ENCODE measurements at regions not wholly inside any gene's neighbourhood (a gene's known extent, or its start where the extent isn't known, plus 50 kb on each side); places are given as distances from the start of the nearest gene placed in this dataset.

GRCh38 chr13:68628994-68629393 is 1398.9 kb upstream of the PCDH9 start:
- no peaks in the 10 kb centered on the region for H3K36me3 ChIP-seq
- no peaks in the 10 kb centered on the region for H3K27me3 ChIP-seq (ENCODE audit: low read depth)
- DNase-seq (no peak), ATAC-seq (no peak)
- intact Hi-C loops (cut with DNase I): no loop called here
- TF ChIP-seq, protein P1, sequence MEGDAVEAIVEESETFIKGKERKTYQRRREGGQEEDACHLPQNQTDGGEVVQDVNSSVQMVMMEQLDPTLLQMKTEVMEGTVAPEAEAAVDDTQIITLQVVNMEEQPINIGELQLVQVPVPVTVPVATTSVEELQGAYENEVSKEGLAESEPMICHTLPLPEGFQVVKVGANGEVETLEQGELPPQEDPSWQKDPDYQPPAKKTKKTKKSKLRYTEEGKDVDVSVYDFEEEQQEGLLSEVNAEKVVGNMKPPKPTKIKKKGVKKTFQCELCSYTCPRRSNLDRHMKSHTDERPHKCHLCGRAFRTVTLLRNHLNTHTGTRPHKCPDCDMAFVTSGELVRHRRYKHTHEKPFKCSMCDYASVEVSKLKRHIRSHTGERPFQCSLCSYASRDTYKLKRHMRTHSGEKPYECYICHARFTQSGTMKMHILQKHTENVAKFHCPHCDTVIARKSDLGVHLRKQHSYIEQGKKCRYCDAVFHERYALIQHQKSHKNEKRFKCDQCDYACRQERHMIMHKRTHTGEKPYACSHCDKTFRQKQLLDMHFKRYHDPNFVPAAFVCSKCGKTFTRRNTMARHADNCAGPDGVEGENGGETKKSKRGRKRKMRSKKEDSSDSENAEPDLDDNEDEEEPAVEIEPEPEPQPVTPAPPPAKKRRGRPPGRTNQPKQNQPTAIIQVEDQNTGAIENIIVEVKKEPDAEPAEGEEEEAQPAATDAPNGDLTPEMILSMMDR (IDR thresholded peaks at IDR 0.05): no peak
- no peak overlapping the region for H3K4me3 ChIP-seq
- no peaks in the 10 kb centered on the region for H3K4me1 ChIP-seq
- no peaks in the 10 kb centered on the region for H3K9me3 ChIP-seq
- no peak overlapping the region for H3K27ac ChIP-seq

GRCh38 chr13:68627379-68627778 is 1397.2 kb upstream of the PCDH9 start:
- intact Hi-C loops (cut with DNase I): no loop called here
- TF ChIP-seq, protein P1 (IDR thresholded peaks at IDR 0.05): no peak
- Histone ChIP-seq H3K4me1 (no peaks in the 10 kb centered on the region), H3K4me3 (no peak overlapping the region), H3K27me3 (ENCODE audit: low read depth) (no peaks in the 10 kb centered on the region), H3K36me3 (no peaks in the 10 kb centered on the region), H3K9me3 (no peaks in the 10 kb centered on the region), H3K27ac (no peak overlapping the region)
- DNase-seq: no peak
- no peak for ATAC-seq

- Histone ChIP-seq H3K27ac (no peak overlapping the region), H3K4me1 (no peaks in the 10 kb centered on the region), H3K4me3 (no peak overlapping the region), H3K27me3 (ENCODE audit: low read depth) (no peaks in the 10 kb centered on the region), H3K36me3 (no peaks in the 10 kb centered on the region), H3K9me3 (no peaks in the 10 kb centered on the region)
- ATAC-seq (no peak), DNase-seq (no peak)
- TF ChIP-seq, protein P1 (IDR thresholded peaks at IDR 0.05): no peak
- intact Hi-C loops (cut with DNase I): no loop called here
Observed at GRCh38 chr13:68616600-68617222, 1386.6 kb upstream of the PCDH9 start.

DNA sequence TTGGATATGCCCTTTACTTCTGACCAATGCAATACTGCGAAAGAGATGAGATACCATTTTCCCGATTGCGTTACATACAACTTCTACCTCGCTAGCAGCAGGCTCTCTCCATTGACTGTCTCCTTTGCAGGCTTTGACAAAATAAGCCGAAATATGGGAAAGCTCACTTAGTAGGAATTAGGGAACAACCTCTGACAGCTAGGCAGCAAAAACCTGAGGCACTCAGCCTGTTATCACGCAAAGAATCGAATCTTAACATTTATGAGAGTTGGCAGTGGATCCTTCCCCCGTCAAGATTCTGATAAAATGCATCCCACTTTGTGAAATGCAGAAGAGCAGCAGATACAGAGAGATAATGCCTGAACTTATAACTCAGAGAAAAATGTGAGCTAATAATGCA is 1379.5 kb upstream of the PCDH9 start:
- no peak for DNase-seq
- Histone ChIP-seq H3K4me3 (no peak overlapping the region), H3K4me1 (no peaks in the 10 kb centered on the region), H3K36me3 (no peaks in the 10 kb centered on the region), H3K27ac (no peak overlapping the region), H3K27me3 (ENCODE audit: low read depth) (no peaks in the 10 kb centered on the region), H3K9me3 (no peaks in the 10 kb centered on the region)
- TF ChIP-seq, protein P1 (IDR thresholded peaks at IDR 0.05): no peak
- no peak for ATAC-seq
- intact Hi-C loops (cut with DNase I): no loop called here

DNA sequence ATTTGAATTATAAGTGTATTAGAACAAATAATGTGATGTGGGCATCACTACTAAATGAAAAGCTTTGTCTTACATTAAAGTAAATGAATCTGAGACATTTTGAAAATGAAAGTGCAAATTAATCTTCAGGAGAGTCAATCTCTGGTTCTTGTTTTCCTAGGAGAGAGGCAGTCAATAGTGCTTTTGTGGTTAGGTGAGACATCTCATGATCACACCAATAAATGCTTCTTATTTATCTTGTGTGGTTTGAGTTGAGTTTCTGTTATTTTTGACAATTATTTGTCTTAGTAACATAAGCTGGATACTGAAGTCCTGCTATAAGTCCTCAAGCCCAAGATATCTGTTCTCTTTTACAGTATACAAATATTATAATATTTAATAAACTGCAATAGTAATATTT is 1378.0 kb upstream of the PCDH9 start:
- TF ChIP-seq, protein P1 (IDR thresholded peaks at IDR 0.05): no peak

More for the DNA sequence above, 1378.0 kb upstream of the PCDH9 start:
- DNase-seq: no peak
- no peaks in the 10 kb centered on the region for H3K4me1 ChIP-seq
- no peaks in the 10 kb centered on the region for H3K27me3 ChIP-seq (ENCODE audit: low read depth)
- H3K4me3 ChIP-seq: no peak overlapping the region
- intact Hi-C loops (cut with DNase I): no loop called here
- H3K9me3 ChIP-seq: no peaks in the 10 kb centered on the region
- H3K27ac ChIP-seq: no peak overlapping the region
- no peaks in the 10 kb centered on the region for H3K36me3 ChIP-seq
- ATAC-seq: no peak

Data from lower lobe of right lung (tissue), 2 donors.